CD4-positive, alpha-beta T cell treated with Interleukin-6 at 100 ng/mL for 8 hours (primary cell): ENCODE measurements at regions not wholly inside any gene's neighbourhood (a gene's known extent, or its start where the extent isn't known, plus 50 kb on each side); places are given as distances from the start of the nearest gene placed in this dataset.
"Not testable (repeated sequence)": the region's sequence is repeated elsewhere in the genome, so short reads cannot be mapped to it uniquely, and the experiment has no call there.

ENCODE experiments used
- DNase-seq: peaks from one replicate; pipeline ENCODE4 v3.0.0-alpha.2; 2020; ENCODE audit warnings: mixed read lengths, low spot score

DNA sequence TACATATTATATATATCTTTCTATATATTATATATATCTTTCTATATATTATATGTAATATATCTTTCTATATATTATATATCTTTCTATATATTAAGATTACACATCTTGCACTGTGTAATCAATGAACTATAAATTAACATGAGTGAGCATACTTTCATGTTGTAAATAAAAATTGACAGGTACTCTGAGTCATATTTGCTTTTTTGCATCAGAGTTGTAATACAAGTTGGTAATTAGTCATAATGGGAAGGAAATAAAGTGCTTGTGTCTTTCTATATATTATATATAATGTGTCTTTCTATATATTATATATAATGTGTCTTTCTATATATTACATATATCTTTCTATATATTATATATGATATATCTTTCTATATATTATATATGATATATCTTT lies 172.5 kb upstream of the MAGI2 start:
- not testable (repeated sequence) for DNase-seq

DNA sequence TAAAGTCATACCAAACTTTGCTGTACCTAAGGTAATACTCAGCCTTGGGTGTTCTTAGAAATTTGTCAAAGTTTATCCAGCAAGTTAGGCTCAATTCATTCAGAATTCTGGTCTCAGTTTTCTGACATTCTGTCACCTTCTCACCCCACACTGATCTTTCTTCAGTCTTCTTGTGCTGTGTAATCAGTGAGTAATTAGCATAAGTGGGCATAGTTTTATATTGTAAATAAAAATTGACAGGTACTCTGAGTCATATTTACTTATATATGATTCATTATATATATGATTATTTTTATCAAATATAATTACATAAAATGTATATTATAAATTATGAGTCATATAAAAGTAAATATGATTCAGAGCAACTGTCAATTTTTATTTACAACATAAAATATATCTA lies 170.9 kb upstream of the MAGI2 start:
- no peak for DNase-seq

- no peak for DNase-seq
Observed at GRCh38 chr7:79622781-79623180, 169.3 kb upstream of the MAGI2 start.

- DNase-seq: no peak
Observed at GRCh38 chr7:79620291-79620690, 166.8 kb upstream of the MAGI2 start.

GRCh38 chr7:79619216-79619615 lies 165.7 kb upstream of the MAGI2 start:
- no peak for DNase-seq

DNA sequence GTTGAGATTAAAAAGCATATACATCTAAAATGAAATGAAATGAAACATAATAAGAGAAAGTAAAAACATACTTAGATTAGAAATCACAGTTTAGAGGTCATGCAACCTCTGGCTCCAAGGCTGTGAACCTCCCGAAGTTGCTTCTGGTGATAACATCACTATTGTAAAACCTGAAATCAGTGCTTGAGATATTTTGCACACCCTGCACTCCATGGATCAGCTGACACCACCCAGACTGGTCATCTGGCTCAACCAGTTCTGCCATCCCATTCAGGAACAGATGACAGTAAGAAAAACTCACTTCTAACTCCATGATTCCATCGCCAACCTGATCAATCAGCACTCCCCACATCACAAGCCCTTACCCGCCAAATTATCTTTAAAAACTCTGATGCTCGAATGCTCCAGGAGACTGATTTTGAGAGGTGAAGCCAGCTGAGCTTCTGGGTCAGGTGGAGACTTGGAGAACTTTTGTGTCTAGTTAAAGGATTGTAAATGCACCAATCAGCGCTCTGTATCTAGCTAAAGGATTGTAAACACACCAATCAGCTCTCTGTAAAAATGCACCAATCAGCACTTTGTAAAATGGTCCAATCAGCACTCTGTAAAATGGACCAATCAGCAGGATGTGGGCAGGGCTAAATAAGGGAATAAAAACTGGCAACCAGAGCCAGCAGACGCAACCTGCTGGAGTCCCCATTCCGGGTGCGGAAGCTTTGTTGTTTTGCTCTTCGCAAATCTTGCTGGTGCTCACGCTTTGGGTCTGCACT lies 162.6 kb upstream of the MAGI2 start:
- no peak for DNase-seq

GRCh38 chr7:79615466-79615865 lies 162.0 kb upstream of the MAGI2 start:
- no peak for DNase-seq

- DNase-seq: no peak
Observed at GRCh38 chr7:79612903-79613302, 159.4 kb upstream of the MAGI2 start.

DNA sequence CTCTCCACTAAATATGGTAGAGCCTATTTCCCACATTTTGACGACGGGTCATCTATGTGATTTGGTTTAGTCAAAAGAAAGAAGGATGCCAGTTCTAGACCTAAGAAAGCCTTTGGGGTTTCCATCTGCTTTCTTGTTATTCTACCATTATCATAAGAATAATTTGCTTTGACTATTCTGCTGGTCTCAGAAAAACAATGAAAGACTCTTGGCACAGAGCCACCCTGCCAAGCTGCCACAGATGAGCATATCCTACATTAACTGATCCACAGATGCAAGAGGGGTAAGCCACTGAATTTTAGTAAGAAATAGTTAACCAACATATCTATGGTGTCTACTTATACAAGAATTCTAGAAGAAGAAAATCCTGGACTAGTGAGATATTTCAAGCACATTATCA lies 158.6 kb upstream of the MAGI2 start:
- DNase-seq: no peak

- DNase-seq: no peak
Observed at GRCh38 chr7:79610748-79611304, 157.4 kb upstream of the MAGI2 start.

DNA sequence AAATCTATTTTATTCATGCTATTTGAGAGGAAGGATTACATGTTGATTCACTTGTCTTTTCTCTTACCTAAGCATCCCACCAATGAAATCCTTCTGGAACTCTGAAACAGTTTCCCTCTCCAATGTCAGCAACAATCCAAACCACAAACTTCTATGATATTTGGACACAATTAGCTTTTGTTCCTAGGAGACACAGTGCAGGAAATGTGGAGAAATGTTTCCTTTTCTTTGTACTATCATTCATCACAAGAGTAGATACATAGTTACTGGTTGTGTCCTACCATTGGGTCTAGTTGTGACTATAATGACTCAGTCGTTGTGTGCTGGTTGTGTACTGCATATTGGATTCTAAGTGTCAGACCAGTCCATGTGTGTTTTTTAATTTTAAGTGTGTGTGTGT lies 156.8 kb upstream of the MAGI2 start:
- DNase-seq: no peak

- no peak for DNase-seq
Observed at GRCh38 chr7:79608005-79608404, 154.5 kb upstream of the MAGI2 start.

- no peak for DNase-seq
Observed at GRCh38 chr7:79604841-79605240, 151.4 kb upstream of the MAGI2 start.

- DNase-seq: no peak
Observed at GRCh38 chr7:79598351-79598750, 144.9 kb upstream of the MAGI2 start.

DNA sequence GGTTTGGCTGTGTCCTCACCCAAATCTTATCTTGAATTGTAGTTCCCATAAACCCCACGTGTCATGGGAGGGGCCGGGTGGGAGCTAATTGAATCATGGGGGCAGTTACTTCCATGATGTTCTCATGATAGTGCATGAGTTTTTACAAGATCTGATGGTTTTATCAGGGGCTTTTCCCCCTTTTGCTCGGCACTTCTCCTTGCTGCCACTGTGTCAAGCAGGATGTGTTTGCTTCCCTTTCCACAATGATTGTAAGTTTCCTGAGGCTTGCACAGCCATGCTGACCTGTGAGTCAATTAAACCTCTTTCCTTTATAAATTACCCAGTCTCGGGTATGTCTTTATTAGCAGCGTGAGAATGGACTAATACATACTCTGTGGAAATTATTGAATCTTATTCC lies 141.2 kb upstream of the MAGI2 start:
- not testable (repeated sequence) for DNase-seq

GRCh38 chr7:79593866-79594301 lies 140.4 kb upstream of the MAGI2 start:
- no peak for DNase-seq

DNA sequence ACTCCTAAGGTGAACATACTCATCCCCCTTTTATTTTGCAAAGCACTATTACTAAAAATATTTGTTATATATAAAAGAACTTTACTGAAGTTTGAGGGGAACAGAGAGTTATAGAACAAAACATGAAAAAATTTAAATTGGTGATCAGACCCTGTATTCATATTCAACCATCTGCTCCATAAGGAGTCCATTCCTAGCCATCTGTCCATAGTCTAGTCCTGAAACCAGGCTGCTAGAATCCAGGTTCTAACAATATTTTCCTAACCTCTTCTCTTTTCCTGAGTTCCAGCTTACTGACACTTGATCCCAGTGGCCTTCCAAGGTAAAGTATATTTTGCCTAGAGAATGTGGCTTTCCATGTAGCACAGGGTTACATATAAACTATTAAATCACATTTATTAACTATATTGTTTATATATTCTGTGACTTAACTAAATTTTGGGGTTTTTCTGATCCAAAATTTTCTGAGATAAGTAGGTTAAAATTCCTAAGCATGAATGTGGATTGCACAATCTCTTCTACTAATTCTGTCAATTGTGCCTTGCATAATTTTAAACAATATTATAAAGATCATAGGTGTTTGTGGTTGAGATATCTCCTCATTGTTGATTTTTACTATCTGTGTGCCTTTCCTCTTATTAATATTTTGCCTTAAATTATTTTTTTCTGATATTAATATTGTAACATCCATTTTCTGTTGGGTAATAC lies 137.6 kb upstream of the MAGI2 start:
- no peak for DNase-seq

DNA sequence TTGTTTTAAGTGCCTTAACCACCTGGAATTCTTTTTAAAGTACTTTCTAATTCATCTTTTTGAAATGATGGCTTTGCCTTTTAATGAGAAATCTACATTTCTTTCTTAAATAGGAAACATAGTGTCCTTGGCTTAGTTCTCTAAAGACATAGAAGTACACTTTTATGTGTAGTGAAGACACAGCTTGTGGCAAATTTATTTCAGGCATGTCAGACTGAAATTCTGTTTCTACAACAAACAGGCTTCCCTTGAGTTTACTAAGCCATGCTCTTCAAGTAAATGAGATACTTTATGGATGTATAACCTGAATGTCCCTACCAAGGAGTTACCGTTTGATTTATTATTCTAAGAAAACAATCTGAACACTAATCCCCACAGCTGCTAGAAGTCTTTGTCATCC lies 136.9 kb upstream of the MAGI2 start:
- DNase-seq: no peak

DNA sequence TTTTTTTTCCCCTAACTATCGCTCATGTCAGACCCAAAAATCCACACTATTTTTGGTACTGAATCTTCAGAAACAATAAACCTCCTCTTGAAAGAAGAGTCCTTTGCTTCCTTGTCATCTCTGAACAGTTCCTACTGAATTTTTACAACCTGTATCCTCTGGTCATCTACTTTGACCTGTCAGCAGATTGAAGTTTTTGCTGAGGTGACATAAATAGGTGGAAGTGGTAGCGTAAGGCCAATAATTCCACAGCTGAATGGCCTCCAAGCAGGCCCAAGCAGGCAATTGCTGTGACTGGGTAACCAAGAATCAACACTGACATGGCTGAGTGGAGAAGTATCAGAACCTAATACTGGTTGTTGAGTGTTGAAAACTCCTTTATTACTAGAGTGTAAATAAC lies 117.4 kb upstream of the MAGI2 start:
- DNase-seq: no peak

DNA sequence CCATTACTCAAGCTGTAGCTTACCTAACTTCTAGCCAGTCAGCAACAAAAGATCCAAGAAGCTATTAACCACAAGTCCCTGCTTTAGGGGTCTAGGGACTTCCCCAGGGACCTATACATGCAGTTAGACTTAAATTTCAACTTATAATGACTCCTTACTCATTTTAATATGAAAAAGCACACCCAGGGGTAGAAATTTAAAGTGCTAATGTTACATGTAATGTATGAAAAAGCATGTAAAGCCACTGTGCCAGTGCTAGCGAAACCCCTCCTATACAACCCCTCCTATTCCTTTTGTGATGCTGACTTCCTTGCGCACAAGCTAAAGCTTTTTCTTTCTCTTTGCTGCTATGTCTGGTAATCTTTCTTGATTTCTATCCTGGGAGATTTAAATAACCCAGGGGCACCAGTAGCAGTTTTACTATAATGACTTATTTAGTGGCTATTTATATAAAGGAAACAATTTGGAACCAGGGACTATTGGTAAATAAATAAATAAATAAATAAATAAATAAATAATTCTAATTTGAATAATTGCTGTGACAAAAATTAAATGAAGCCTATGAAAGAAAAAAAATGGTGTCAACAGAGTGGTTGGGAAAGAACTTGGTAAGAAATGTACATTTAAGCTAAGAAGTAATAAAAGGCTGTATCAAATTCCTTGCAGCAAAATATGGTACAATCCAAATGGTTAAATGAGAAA lies 110.5 kb upstream of the MAGI2 start:
- no peak for DNase-seq

DNA sequence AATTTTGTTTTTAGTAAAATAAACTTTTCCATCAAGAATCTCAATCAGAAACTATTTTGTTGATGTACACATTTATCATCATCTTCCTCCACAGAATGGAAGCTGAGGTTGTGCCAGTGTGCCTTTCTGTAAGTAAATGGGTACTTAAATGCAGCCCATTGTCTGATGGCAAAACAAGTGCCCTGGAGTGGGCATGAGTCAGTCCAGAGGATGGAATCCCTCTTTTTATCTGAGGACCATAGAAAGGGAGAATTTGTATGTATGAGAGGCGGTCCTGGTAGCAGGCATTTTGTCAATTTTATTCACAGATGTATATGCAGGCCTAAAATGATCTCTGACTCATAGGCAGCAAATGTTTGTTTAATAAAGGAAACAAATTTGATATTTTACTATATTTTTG lies 102.1 kb upstream of the MAGI2 start:
- DNase-seq: no peak

- no peak for DNase-seq
Observed at GRCh38 chr7:79553811-79554555, 100.5 kb upstream of the MAGI2 start.
